ENCODE measurements at regions not wholly inside any gene's neighbourhood (a gene's known extent, or its start where the extent isn't known, plus 50 kb on each side); places are given as distances from the start of the nearest gene placed in this dataset.

DNA sequence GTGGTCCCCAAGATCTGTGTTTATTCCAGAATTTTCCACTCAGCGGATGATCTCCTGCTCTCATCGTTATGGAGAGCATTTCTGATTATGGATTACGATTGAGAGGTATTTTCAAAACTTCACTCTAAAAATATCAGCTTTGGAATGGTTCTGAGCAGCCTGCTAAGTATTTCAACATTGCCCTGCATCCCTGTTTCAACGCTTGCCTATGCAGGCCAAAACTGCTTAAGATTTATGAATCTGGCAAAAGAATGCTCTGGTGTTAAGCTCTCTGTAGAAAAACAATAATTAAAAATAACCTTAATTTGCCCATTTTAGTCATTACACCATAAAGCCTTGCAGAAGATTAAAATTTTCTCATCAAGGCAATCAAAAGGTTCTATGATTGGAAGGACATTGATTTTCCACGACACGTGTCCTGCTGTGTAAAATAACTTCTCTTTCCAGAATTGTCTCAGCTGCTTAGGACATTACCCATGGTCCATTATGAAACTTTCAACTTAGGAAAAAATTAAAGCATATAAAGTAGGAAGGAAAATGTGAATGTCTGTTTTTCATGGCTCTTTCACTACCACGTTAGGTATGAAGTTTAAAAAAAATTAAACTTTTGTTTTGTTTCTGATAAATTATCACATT is 229.9 kb downstream of the ACKR3 start:
- DNase-seq (ENCODE audit: low spot score), result no peak

DNA sequence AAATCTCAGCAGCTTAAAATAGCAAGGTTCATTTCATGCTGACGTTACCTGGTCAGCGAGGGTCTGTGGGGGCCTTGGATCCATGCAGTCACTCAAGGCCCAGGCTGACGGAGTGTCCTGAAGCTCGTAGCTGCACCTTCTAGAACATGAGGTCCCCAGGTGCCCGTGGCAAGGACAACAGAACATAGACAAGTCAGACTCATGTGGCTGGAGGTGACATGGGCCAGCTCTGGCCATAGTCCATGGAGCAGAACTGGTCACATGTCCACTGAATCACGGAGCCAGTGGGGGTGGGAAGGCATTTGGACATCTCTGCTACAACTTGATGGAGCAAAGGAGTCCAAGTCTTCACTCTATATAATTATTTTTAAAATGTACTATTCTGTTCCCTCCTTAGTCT is 233.2 kb downstream of the ACKR3 start:
- DNase-seq (ENCODE audit: low spot score), result no peak

DNA sequence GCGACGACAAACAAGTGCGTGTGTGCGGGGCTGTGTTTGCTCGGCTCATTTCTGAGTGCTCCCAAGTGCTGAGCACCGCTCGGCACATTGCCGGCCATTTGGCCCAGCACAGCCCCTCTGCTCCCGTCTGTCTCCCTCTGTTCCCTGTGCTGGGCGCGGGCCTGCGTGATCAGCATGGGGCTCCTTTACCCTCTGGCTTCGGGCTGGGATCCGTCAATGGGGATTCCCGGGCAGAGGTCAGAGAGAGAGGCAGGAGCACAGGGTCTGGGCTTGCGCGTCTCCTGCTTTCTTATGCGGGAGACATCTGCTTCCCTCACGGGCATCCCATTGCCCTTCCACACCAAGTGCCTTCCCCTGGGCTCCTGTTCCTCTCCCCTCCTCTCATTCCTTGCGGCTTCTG is 234.0 kb downstream of the ACKR3 start:
- DNase-seq (ENCODE audit: low spot score), result no peak

DNA sequence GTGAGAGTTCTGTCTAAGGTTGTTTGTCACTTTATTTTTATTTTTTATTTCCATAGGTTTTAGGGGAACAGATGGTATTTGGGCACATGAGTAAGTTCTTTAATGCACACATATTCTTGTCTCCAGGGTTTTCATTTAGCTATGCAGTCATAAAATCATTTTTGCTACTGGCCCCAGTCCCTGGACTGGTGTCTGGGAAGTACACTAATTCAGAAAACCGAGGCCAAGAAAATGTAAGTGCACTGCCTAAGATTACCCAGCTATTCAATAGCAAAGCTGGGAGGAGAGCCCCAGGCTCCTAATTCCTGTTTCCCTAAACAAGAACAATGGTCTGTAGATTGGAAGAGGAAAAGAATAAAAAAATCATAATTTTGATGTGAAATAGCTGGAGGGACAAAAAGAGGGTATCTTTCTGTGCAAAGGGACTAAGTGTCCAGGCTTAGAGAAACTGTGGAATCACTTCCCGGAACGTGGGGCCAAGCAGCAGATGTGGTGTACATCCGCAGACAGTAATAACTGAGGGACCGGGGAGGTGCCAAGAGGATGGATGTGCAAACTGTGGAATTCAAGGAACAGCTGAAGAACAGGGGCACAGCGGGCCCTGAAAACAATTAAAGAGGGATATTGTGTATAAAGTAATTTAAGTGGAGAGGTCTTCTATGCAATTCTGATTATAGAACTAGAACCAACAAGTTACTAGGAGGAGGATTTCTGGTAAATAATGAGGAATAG is 236.3 kb downstream of the ACKR3 start:
- DNase-seq (ENCODE audit: low spot score), result no peak

DNA sequence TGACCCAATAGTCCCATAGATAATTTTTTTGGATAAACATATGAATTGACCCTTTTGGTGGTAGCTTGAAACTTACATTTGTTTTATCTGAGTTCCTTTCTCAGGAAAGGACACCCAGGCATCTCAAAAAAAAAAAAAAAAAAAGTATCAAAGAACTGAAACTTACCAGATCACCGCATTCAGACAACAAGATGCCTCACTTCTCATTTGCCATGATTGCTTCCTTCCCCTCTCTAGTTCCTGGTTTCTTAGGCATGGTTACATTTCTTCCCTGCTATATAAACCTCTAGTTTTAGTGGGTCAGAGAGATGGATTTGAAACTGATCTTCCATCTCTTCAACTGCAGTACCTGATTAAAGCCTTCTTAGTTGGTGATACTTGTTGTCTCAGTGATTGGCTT is 240.1 kb downstream of the ACKR3 start:
- DNase-seq (ENCODE audit: low spot score), result no peak

DNA sequence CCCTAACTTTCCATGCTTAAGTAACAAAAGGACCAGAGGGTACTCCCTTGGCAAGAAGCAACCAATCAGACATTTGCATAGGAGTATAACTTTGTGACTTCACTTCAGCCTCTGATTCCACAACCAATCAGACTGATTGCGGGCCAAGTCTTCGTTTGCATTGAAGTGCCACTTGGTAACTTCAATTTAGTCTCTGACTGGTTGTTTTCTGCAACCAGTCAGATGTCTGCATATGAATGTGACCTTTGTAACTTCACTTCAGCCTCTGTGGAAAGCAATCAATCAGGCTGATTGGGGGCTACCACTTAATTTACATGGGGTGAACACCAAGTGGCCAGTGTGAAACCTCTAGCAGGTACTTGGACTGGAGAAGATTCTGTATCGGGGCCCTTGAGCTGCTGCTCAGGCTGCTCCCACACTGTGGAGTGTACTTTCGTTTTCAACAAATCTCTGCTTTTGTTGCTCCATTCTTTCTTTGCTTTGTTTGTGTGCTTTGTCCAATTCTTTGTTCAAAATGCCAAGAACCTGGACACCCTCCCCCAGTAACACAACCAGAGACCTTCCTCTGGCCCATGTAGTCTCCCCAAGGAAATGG is 241.5 kb downstream of the ACKR3 start:
- DNase-seq (ENCODE audit: low spot score), result no peak

DNA sequence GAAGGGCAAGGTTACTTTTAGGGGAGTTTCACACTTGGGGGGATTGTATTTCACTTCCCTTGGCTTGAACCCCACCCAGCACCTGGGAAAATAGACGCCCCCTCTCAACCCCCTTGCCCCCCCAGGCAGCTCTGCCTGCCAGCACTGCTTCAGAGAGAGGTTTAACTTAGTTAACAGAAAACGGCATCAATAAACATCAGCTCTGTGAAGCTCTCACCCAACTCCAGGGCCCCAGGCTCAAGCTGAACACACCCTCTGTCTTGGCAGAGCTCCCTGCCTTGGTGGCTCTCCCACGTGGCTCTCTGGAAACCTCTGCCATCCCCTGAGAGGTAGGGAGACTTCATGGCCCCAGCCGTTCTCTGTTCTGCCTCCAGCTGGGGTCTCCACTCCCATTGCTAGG is 244.1 kb downstream of the ACKR3 start:
- DNase-seq (ENCODE audit: low spot score), result no peak

DNA sequence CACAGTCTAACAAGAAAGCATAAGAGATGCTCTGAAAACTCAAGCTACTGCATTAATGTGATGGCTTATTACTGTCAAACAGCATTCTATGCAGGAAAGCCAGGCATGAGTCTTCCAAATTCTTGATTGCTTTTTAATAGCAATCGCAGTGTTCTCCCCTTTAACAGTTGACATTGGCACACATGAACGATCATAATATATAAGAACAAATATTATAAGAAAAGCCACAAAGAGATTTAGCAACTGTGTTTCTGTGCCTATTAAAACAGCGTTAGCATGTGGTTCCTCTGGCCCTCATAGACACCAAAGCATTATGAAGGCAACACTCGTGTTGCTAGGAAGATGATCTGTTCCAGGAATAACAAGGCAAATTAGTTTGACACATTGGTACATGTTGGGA is 245.0 kb downstream of the ACKR3 start:
- no peak for DNase-seq (ENCODE audit: low spot score)

DNA sequence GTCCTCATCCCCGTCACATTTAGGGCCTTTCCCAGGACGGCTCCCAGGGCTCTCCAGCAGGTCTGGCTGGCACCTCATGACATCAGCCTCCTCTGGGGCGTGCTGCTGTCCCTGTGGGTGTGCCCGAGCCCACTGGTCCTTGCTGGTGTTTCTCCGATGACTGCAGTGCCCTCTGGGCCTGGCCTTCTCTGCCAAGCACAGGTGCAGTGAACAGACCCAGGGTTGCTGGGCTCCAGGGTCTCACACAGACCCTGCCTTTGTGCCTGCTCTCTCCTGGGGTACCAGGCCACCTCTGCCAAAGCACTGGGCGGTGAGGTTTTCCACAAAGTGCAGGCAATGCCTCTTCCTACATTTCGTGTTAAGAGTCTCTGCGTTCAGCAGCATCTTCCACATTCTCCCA is 246.1 kb downstream of the ACKR3 start:
- DNase-seq (ENCODE audit: low spot score), result no peak

DNA sequence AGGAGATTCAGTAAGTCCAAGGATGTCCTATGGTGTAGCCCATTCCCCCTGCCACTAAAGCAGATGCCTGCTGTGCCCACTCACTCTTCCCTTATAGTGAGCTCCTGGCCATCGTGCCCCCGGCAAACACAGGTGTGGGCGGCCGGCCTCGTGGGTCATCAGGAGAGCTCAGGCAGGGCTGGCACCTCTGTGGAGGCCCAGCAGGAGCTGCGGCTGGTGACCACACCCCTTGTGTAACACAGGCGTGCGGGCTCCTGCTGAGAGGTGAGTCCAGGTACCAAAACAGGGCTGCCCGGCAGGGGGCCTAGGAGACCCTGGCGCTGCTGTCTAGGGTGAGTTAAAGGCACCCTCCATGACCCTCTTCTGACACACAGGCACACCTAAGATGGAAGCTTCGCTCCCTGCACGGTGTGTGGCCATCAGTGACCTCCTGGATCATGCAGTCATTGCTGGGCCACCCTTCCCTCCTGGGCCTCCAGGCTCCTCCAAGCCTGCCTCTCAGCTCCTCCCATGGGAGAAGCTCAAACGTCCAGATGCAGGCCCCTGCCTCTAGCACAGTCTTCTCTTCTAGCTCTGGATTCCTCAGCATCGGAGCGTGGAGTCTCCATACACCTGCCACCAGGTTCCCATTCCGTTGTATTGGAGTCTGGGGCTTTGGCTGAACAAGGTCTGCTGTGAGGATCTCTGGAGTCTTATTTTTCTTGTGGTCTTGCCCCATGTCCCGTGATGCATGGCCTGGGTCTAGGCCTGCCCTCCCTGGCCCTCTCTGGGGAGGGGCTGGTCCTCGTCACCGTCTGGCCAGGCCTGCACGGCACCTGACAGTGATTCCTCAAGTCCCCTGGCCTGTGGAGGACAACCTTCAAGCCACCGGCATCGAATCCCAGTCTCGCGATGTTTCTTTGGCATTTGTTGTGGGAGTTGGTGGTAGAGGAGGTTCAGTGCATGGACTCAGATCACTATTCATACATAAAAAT is 246.9 kb downstream of the ACKR3 start:
- no peak for DNase-seq (ENCODE audit: low spot score)

DNA sequence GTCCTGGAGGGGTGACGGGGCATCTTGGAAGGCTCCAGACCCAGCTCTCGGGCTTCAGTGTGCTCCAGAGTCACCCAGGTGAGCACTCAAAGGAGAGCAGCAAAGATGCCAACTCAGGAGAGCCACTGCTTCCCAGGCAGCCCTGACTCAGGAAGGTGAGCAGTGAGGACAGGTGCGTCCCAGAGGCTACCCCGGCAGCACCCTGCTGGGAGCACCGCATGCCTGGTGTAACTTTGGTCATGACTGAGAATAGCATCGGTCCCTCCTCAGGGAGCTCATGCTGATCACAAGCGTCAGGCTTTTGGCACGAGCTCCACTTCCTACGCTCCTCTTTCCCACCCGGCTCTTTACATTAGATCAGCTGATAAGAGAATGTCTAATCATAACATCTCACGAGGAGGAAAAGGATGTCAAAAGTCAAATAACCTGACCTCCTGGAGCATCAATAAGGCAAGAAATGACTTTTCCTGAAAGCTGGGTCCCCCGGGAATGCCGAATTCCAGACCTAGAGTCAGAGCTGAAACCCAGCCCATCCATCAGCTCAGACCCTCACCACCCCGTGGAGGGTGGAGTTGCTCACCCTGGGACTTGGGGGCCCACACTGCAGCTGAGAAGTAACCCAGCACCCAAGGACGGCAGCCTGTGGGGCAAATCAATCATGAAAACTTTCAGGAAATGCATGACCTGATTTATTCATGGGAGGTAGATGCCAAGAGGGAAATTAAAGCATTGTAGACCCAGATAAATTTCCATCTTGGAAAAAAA is 248.8 kb downstream of the ACKR3 start:
- no peak for DNase-seq (ENCODE audit: low spot score)

DNA sequence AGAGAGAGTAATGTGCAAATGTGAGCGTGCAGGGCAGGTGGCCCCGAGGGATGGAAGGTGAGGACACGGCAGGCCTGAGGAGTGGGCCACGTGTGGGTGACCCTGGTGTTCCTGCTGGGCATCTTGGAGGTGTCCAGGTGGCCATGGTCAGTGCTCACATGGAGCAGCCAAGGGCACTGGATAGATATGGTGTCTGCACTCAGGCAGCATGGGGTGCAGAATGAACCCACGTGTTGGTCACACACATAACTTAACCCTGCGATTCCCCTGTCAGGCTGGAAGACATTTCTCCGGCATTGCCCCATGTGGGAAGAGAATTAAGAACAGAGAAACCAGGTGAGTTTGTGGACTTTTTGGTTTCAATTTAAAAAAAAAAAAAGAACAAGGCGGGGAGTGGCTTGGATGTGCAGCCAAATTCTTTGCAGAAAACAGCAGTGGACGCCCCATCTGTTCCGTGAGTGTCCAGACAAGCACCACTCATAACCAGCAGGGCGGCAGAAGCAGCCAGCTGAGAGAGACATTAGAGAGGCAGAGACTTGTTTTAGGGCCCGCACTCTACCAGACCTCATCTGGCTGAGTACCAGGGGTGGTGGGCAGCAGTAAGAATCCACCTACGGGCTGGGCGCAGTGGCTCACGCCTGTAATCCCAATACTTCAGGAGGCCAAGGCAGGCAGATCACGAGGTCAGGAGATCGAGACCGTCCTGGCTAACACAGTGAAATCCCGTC is 249.8 kb downstream of the ACKR3 start:
- DNase-seq (ENCODE audit: low spot score), result no peak

DNA sequence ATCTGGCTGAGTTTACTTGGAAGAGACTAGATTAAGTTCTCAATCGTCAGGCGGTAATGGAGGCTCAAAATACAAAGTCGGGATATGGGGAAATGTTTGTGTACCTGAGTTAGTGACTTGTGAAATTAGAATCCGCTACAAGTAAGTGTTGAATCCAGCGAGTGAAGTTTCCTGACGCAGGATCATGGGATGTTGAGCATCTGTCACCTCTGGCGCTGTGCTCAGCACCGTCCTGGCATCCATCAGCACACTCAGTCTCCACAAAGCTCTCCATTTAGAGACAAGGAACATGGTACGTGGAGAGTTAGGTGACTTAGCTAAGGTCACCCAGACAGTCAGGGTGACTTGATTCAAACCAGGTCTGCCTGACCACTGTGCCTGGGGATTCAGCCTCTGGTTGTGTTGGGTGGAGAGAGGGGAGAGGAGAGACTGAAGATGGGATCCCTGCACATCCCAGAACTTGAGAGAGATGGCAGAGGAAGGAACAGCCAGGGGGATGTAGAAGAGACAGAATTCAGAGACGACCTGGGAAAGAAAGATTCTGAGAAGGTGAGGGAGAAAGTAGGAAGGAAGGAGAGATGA is 251.2 kb downstream of the ACKR3 start:
- no peak for DNase-seq (ENCODE audit: low spot score)

DNA sequence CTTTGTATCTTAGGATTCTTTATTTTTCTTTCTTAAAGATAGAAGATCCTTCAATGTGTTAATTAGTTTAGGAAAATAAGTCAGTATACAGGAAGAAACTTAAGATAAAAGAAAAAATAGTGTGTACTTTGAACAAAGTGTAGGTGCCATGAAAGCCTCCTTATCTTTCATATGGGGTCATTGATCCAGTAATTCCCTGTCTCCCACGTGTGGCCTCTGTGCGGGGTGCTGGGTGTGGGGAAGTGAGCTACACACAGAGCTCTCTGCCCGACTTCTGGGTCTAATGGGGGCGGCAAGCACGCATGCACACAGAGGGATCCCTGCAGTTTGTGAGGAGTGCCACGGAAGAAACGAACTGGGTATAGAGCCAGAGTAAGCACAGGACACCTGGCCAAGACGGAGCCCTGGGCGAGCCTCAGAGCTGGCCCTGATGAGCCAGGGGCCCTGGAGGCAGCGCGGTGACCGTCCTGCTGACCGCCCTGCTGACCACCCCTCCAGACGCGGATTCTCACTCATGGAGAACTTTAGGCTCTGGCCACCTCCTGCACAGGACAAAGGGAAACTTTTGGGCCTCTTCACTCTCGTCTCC is 253.5 kb downstream of the ACKR3 start:
- DNase-seq (ENCODE audit: low spot score), result no peak

DNA sequence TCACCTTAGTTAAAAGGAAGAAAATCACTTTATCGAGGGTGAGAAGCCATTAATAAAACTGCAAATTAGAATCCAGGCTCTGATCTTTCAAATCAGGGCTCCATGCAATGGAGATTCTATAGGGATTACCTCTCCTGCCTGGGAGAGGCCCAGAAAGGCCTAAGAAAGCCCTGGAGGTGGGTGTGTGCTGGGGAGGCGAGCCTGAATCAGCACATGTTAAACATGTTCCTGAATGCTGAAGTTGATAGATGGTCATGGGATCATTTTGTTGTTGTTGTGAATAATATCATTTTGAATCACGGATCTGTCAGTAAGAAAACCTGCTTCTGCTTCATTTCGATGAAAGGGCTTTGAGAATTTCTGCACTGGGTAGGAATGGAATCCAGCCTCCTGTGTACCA is 254.3 kb downstream of the ACKR3 start:
- DNase-seq (ENCODE audit: low spot score), result no peak

DNA sequence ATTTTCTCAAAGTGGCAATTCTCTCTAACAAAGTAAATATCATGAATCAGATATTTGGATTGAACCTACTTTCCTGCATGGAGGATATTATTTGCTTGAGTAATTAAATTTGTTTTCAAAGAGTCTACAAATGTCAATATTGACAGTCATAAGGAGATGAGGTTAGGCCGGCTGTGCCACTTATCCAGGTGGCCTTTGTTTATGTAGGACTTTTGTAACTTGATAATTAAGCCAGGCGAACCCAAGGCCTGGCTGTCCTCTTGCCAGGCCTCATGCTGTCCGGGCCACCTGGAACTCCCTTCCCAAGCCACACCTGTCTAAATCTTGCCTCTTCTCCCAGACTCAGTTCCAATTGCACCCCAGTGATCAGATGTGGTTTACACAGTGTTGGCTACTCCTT is 255.2 kb downstream of the ACKR3 start:
- no peak for DNase-seq (ENCODE audit: low spot score)

DNA sequence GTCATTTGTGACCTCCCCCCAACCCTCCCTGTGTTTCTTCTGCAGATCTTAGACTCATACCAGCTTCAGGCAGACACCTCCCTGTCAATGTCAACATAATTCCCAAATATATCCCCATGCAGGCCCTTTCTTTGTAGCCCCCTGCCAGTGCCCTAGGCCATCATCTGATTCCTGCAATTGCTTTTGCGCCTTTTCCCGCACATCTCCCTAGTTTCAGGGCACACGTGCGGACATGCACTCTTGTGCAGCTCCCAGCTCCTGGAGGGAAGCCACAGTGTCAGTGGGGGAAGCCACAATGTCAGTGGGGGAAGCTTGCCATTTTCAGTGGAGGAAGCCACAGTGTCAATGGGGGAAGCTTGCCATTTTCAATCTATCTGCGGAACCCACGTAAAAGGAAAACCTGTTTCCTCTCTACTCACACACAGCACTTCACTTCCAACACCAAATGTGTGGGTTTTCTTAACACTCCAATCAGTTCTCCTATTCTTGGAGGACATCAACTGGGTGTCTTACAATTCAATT is 256.4 kb downstream of the ACKR3 start:
- DNase-seq (ENCODE audit: low spot score), result no peak

DNA sequence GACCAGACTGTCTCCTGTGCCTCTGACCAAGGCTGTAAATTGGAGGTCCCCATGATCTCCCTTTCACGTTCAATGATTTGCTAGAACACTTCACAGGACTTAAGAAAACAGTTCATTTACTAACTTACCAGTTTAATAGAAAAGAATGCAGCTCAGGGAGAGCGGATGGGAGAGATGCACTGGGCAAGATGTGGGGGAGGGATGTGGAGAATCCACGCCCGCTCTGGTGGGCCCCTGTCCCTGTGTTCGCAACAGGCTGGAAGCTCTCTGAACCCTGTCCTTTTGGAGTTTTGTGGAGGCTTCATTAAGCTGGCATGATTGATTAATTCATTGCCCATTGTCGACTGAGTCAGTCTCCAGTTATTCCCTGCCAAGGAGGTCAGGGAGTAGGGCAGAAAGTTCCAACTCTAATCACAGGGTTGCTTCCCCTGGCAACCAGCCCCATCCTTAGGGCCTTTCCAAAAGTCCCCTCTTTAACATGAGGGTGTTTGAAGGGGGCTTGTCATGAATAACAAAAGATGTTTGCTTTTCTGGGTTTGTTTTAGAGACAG is 257.1 kb downstream of the ACKR3 start:
- no peak for DNase-seq (ENCODE audit: low spot score)

DNA sequence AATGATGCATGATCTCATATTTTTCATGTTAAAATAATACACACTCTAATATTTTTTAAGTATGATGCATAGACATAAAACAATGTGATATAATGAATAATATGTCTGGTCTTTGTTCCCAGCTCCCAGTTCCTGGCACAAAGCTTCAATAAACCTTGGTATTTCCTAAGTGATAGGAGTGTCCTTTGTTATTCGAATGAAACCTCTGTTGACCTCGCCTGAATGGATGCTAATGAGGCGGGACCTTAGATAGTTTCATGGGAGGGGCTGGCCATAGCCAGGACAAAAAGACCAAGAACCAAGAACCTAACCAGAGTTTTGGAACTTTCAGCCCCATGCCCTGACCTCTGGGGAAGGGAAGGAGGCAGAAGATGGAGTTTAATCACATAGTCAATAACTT is 257.7 kb upstream of the COPS8 start:
- no peak for DNase-seq (ENCODE audit: low spot score)

DNA sequence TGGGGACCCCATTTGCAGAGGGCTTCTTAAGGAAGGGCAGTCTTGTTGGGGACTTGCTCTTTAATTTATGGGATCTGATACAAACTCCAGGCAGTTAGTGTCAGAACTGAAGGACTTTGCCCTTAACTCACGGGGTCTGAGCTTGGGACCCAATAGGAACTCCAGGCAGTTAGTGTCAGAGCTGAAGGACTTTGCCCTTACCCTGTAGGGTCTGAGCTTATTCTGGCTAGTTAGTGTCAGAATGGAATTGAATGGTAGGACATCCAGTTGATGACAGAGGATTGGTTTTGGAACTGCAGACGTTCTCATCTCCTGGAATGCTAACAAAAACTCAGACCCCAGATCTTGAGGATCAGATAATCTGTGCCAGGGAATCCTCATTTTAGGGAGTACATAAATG is 256.9 kb upstream of the COPS8 start:
- DNase-seq (ENCODE audit: low spot score), result no peak
